Stimulated activated CD4-positive, alpha-beta T cell treated with anti-CD3 and anti-CD28 coated beads, Interleukin-1b, Interleukin-23, amount 100 ng/mL, for 4 hours (primary cell): ENCODE measurements at regions not wholly inside any gene's neighbourhood (a gene's known extent, or its start where the extent isn't known, plus 50 kb on each side); places are given as distances from the start of the nearest gene placed in this dataset.
"Not testable (repeated sequence)": the region's sequence is repeated elsewhere in the genome, so short reads cannot be mapped to it uniquely, and the experiment has no call there.

Experiments used
- DNase-seq, 2 donors: peaks; one replicate each; pipeline ENCODE4 v3.0.0-alpha.2; 2020; ENCODE audit warnings: low read depth in 2 of 2

DNA sequence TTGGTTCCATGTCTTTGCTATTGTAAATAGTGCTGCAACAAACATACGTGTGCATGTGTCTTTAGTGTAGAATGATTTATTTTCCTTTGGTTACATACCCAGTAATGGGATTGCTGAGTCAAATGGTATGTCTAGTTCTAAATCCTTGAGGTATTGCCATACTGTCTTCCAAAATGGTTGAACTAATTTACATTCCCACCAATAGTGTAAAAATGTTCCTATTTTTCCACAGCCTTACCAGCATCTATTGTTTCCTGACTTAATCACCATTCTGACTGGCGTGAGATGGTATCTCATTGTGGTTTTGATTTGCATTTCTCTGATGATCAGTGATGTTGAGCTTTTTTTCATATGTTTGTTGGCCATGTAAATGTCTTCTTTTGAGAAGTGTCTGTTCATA is 226.6 kb downstream of the ETAA1 start:
- DNase-seq, result not testable (repeated sequence)

DNA sequence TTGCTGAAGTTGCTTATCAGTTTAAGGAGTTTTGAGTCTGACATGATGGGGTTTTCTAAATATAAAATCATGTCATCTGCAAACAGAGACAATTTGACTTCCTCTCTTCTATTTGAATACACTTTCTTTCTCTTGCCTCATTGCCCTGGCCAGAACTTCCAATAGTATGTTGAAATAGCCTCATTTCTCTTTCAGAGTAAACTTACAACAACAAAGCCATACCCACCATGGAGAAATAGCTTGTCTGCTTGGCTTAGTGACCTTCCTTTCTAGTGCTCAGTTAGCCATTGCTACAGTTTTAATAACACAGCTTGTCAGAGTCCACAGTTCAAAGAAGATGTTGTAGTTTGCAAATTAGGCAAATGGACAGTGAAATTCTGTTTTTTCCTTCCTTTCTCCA is 228.0 kb downstream of the ETAA1 start:
- no peak for DNase-seq

GRCh38 chr2:67625690-67626475 is 228.8 kb downstream of the ETAA1 start:
- no peak for DNase-seq

DNA sequence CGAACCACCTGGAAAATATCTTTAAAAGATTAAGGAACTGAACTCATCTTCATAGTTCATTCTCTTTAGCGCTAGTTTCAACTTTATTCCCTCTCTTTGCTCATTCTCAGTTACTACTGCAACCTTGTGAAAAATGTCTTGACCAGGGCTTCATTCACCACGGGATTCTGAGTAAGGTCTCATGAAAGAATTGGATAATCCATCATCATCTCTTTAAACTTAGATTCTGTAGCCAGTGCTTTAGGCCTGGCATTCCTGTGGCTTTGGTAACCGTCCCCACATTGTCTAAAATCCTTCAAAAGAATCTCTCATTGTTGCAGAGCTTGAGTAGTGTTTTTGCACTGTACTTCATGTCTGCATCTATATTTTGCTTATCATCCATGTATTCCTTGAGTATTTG is 229.5 kb downstream of the ETAA1 start:
- DNase-seq, result no peak

- DNase-seq, result no peak
Observed at GRCh38 chr2:67627456-67628207, 230.5 kb downstream of the ETAA1 start.

DNA sequence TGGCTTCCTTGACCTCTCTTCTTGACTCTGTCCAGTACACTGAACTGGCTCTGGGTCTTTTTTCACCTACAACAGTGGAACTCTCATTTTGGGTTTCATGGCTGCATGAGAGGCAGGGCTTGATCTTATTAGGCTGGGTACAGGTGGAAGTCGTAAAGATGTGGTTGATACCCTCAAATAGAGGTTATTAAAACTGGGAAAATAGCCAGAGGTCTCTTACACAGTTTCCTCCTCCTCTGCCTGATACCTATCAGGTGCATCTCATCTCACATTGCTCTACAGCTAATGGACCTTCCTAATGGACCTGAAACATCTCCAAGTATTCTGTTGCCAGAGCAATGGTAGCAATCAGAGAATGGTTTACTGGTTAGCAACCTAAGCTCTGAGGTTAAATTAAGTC is 231.8 kb downstream of the ETAA1 start:
- no peak for DNase-seq

DNA sequence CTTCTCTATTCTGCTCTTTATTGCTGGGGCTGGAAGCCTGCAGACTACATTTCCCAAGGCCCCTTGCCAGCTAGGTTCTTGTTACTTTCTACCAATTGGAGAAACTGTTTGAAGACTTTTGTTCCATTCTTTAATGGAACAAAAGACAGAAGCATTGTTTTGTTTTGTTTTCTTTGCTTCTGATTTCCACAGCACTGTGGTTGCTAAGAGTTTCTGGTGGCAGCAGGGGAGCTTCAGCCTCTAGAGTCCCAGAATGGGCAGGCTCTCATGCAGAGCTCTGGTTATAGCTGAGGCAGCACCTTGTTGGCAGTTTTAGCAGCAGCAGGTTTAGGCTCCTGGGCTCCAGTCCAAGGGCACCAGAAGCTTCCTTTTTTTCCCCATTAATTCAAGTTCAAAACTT is 234.3 kb downstream of the ETAA1 start:
- no peak for DNase-seq

DNA sequence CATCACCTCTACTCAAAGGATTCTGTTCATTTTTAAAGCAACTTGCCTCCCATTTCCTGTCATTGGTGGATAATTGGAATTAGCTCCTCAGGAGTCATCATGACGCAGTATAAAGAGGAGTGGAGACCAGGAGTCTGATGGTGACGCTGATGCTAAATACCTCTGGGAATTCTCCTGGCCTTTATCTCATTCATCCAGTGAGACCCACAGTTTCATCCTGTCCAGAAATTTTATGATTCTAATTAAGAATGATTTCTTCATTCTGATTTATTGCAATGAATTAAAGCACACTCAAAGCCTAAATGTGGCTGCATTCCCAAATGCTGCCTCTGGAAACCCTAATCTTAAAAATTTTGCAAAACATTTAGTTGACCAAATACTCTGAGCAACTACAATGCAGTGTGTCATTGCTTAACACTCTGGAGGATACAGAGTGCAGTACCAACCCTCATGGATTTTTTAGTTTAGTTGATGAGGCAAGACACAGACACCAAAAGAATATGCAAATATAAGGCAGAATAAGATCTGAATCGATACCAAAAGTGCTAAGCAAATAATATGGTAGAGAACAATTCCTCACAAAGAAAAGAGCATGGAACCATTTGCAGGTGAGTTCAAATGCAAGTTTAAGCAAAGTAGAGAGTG is 236.2 kb downstream of the ETAA1 start:
- no peak for DNase-seq

DNA sequence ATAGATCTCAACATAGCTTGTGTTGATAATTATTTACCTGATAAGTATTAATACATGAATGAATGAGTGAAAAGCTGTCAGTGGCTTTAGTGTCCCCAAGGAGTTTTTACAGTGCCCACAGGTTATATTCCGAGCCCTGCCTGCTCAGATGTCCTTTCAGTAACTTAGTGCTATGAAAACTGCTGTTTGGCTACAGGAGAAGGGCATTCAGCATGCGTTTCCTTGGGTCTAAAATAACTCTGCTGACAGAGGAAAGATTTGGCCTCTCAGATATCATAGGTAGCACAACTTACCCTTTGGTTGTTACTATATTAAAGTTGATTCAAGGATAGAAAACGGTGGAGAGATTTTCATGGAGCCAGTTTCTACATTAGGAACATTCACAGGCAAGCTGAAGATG is 241.0 kb downstream of the ETAA1 start:
- DNase-seq, result no peak

GRCh38 chr2:67641312-67642045 is 244.3 kb downstream of the ETAA1 start:
- no peak for DNase-seq

DNA sequence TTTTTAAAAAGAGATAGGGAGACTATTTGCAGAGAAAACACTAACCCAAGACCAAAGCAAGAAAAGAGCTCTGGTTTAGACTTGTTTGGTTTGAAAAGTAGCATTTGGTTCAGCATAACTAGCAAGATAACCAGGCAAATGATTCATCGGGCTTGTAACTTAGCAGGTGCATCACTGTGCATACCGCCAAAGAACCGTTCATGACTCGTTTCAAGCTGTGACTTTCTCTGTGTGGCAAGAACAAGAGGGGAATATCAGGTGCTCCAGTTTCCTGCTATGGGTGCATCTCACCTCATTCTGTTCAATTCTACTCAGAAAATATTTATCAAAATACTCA is 244.9 kb downstream of the ETAA1 start:
- no peak for DNase-seq

DNA sequence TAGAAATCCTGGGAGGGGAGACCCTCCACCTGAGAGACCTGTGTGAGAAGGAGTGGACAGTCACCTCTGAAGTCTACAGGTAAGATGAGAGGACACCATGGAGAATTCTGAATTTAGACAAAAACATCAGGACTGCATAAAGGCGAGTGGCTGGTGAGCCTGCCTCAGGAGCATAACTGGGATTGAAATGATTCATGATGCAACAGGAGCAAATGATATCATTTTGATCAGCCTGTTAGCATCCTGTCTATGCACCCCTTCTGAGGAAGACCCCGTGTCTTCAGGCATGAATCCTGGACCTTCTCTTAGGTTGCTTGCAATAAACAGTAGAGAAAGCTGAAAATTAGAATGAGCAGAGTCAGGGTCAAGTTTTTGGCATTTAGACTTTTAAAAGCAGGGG is 245.8 kb downstream of the ETAA1 start:
- DNase-seq, result no peak

DNA sequence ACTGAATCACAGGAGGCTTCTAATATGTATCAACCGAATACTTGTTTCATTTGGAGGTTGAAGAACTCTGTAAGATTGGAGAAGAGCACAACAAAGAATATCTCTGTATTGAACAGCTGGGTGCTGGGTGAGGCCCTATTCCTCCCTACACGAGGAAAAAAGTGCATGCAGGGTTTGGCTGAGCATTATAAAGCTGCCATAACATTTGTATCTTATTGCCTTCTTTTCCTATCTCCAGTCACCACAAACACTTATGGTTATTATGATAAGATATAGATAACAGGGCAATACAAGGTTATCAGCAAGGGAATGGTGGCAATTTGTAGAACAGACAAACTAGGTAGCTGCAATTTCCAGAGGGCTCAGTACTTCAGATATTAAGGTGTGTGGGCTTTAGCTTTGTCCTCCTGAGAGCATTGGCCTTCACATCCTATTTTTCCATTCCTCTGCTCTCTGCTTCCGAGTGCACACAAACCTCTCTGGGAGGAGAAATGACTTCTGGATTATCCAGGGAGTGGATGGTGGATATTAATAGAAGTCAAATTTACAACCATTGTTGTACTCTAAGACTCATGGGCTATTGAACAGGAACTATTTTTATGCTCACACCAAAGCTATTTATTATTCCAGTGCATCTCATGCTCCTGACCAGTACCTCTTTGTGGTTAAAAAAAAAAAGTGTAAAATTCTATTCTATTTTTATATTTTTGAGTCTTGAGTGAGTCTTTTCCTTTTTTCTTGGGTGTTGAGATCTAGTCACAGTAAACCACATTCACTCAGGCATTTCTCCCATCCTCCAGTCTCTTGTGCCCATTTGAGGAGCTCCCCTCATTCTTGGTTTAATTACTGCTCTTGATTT is 248.4 kb downstream of the ETAA1 start:
- no peak for DNase-seq

DNA sequence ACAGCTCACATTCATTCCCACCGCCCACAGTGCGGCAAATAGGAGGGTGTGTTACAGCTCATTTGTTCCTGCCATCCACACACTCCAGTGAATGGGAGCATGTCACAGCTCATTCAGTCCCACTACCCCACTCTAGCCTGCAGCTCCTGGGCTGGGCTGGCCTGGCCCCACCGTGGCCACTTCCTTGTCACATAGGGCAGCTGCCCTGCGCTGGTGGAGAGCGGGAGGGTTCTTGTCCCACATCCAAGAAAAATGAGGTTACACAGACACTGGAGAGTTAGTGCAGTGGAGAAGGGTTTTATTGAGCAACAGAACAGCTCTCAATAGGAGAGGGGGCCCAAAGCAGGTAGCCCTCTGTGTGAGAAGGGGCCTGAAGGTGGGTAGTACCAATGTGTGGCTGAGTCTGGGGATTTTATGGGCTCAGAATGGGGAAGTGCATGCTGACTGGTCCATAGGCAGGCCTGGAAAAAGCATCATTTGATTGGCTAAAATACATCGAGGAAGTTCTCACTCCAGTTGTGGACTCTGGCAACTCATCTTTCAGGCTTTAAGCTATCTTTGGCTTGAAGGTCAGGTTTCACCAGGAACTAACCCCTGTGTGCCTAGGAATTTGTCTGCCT is 249.7 kb downstream of the ETAA1 start:
- no peak for DNase-seq

DNA sequence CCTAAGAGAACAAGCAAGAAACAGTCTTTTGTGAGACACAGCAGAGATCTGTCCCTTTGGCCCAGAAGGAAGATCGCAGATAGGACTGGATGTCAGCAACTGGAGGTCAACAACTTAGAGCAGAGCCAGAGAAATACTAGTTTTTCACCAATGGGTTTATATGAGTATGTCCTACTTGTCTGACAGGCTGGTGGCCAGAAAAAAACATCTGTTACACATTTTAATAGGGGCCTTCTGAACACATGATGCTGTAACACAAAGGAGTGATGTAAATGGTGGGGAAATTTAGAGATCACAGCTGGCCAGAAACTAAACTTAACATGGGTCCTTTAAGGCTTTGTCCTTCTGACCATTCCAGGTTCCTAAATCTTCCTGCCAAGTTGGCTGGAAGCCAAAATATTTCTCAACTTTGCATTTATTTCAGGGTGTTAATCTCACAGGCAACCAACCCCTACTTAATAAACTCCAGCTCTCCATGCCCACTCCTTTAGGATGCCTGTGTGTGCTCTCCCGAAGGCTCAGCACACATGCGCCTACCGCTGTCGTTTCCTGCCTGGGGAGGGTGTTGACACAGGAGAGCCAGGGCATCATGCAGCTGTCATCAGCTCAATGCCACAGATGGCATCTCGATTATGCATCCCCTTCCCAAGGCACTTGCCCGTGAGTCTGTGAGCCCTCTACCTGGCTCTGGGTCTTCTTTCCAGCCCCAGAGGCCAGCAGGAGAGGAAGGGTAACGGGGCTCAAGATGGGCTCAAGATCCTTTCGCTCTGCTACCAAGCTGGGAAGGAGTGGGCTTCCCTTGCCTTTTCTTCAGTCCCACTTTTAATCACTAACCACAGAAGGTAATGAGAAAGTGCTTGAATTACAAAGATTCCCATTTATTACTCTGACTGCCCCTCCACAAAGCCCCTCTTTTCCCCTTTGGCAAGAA is 252.5 kb downstream of the ETAA1 start:
- no peak for DNase-seq

DNA sequence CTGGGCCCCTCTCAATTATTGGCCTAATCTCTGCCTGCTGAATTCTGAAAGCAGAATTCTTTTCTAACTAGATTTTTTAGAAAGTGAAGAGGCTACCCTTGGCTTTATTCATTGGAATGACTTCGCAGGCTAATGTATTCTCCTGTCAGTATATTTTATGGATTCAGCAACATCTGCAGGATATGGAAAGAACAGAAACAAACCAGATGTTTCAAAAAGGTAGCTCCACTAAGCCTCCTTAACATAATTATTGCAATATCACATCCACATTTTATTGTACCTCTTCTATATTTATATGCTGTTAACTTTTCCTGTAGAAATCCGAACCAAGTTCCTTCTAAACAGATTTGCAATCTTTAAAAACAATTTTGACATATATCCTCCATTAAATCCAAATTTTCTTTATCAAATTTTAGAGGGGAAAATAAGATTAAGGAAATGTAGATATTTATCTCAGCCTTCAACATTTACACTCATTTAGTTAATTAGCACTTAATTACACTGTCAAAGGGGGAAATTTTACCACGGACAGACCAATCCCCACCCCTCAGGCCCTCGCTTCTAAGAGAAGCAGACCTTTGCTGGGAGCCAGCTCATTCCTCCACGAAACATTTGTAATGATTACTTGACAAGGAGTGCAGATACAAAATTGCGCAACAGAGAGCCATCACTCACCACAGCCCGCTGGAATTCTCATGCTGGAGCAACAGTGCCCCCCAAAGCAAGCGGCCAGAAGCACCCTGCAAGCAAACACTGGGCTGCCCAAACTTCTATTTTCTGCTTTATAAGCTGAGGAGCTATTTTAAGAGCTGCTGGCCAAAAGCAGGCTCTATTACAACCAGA is 253.4 kb downstream of the ETAA1 start:
- no peak for DNase-seq

DNA sequence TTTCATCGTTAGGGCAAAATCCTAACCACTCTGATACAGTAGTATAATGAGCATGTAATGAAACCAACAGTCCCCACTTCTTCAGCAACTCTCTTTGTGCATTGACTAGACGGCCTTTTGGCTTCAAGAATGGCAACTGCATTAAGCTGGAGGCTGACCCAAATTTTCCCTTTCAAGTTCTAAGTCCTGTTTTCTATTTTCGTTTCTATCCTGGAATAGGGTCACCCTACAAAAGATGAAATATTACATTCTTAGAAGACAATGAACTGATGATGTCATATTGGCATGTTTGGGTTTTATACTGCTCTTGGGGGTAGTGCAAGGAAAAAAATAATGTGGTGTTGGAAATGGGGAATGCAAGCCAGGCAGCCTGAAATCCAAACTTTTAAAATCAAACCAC is 254.4 kb downstream of the ETAA1 start:
- no peak for DNase-seq

- DNase-seq, result no peak
Observed at GRCh38 chr2:67652679-67653078, 255.5 kb downstream of the ETAA1 start.

- no peak for DNase-seq
Observed at GRCh38 chr2:67656875-67657274, 259.7 kb downstream of the ETAA1 start.
